ENCODE measurements at regions not wholly inside any gene's neighbourhood (a gene's known extent, or its start where the extent isn't known, plus 50 kb on each side); places are given as distances from the start of the nearest gene placed in this dataset.

GRCh38 chr2:57726294-57726693 lies 320.3 kb upstream of the VRK2 start:
- Histone ChIP-seq H3K23me2 (ENCODE audit: low read depth, low read length) (no peaks in the 10 kb centered on the region), H3K23ac (ENCODE audit: insufficient read length) (no peak overlapping the region), H3K4ac (replicated peaks; ENCODE audit: insufficient read length, low read depth, low read length) (no peak overlapping the region), H3K79me2 (ENCODE audit: control insufficient read depth in 1 of 2, insufficient read depth in 2 of 2, low read length in 2 of 2) (no peaks in the 10 kb centered on the region), H3K79me1 (ENCODE audit: low read depth, low read length) (no peaks in the 10 kb centered on the region), H3K9me3 (ENCODE audit: insufficient read depth in 2 of 2, low read depth in 1 of 2, low read length in 1 of 2) (no peaks in the 10 kb centered on the region), H3K4me1 (replicated peaks in 1 of 4; ENCODE audit: control insufficient read depth in 3 of 4, insufficient read depth in 4 of 4, low read length in 3 of 4) (no peaks in the 10 kb centered on the region), H4K5ac (ENCODE audit: insufficient read length, low read depth, low read length) (no peak overlapping the region), H3K14ac (ENCODE audit: insufficient read length) (no peak overlapping the region), H4K91ac (replicated peaks; ENCODE audit: insufficient read length, low read length) (no peak overlapping the region), H3K4me2 (ENCODE audit: insufficient read depth in 1 of 2, low read depth in 2 of 2, low read length in 2 of 2) (no peak overlapping the region), H3K56ac (replicated peaks; ENCODE audit: insufficient read length, low read depth, low read length) (no peak overlapping the region), H2BK120ac (replicated peaks; ENCODE audit: low read depth, low read length) (no peak overlapping the region), H2BK20ac (ENCODE audit: low read length) (no peak overlapping the region), H4K8ac (ENCODE audit: extremely low read depth, insufficient read depth, low read length) (no peak overlapping the region), H3K36me3 (ENCODE audit: control insufficient read depth in 2 of 4, insufficient read depth in 4 of 4, low read length in 3 of 4) (no peaks in the 10 kb centered on the region), H3K9ac (replicated peaks in 1 of 4; ENCODE audit: extremely low read depth in 1 of 4, low read depth in 3 of 4, low read length in 3 of 4) (no peak overlapping the region), H4K20me1 (replicated peaks in 1 of 2; ENCODE audit: control insufficient read depth in 1 of 2, insufficient read depth in 2 of 2, low read length in 2 of 2) (no peaks in the 10 kb centered on the region), H2BK15ac (ENCODE audit: low read length) (no peak overlapping the region), H2AFZ (ENCODE audit: low read length) (no peak overlapping the region), H2AK5ac (ENCODE audit: low read depth, low read length) (no peak overlapping the region), H3K4me3 (ENCODE audit: extremely low read depth in 1 of 4, insufficient read depth in 2 of 4, low read depth in 3 of 4, low read length in 4 of 4) (no peak overlapping the region), H2BK5ac (ENCODE audit: low read depth, low read length) (no peak overlapping the region), H3K27ac (ENCODE audit: low read depth, low read length) (no peak overlapping the region), H3K18ac (ENCODE audit: extremely low read depth, low read length) (no peak overlapping the region), H3K27me3 (replicated peaks in 1 of 4; ENCODE audit: control insufficient read depth in 3 of 4, extremely low read depth in 1 of 4, insufficient read depth in 3 of 4, low read length in 3 of 4) (no peaks in the 10 kb centered on the region), H2BK12ac (ENCODE audit: low read depth, low read length) (no peak overlapping the region)
- WGBS, 2 experiments (ENCODE audit: extremely low coverage in 1 of 2, insufficient coverage in 1 of 2, insufficient read length in 1 of 2, insufficient replicate concordance in 2 of 2, low coverage in 1 of 2, low lambda C conversion rate in 2 of 2, missing lambda C conversion rate in 1 of 2) = 91 to 100% methylated on average over 1 to 4 of the region's 4 CpGs
- ChIA-PET CTCF (ENCODE audit: partially characterized antibody) (interaction anchor here (0.6 to 0.7 kb wide), 2 partner anchors 34 to 166 kb away, joined by 3 read pairs; no protein-coding TSS in a partner anchor), POLR2A (ENCODE audit: partially characterized antibody) (no interaction called here)
- no peak for DNase-seq (ENCODE audit: low read depth in 1 of 2, low spot score in 2 of 2)
- no peak for FAIRE-seq
- TF ChIP-seq CREB1 (IDR thresholded peaks at IDR 0.05) (no peak), CBX8 (IDR thresholded peaks at IDR 0.05; ENCODE audit: borderline replicate concordance, low read depth, low read length) (no peak), HDAC2 (IDR thresholded peaks at IDR 0.05; ENCODE audit: borderline replicate concordance in 1 of 2, low read depth in 2 of 2, low read length in 2 of 2) (no peak), MAX (IDR thresholded peaks at IDR 0.05) (no peak), KDM1A (IDR thresholded peaks at IDR 0.05; ENCODE audit: borderline replicate concordance, low read length) (no peak), USF2 (IDR thresholded peaks at IDR 0.05; ENCODE audit: low read length) (no peak), CTBP2 (IDR thresholded peaks at IDR 0.05; ENCODE audit: borderline replicate concordance, insufficient read depth, insufficient read length, low read length) (no peak), NANOG (IDR thresholded peaks at IDR 0.05; ENCODE audit: insufficient read depth, low read depth, low read length, poor library complexity, severe bottlenecking) (no peak), POLR2AphosphoS5 (IDR thresholded peaks at IDR 0.05; ENCODE audit: low read depth, low read length) (no peak), BACH1 (IDR thresholded peaks at IDR 0.05; ENCODE audit: low read length) (no peak), CBX5 (IDR thresholded peaks at IDR 0.05; ENCODE audit: low read depth, low read length) (no peak), EGR1 (IDR thresholded peaks at IDR 0.05; ENCODE audit: borderline replicate concordance, low read depth, low read length) (no peak), RXRA (IDR thresholded peaks at IDR 0.05; ENCODE audit: insufficient read depth, low read depth, low read length) (no peak), SP4 (IDR thresholded peaks at IDR 0.05; ENCODE audit: low read length) (no peak)

Measured in H1 (cell line).